GM23338 (cell line): ENCODE measurements at regions not wholly inside any gene's neighbourhood (a gene's known extent, or its start where the extent isn't known, plus 50 kb on each side); places are given as distances from the start of the nearest gene placed in this dataset.

Source experiments
- ATAC-seq: fragments of 200-7000 bp; cut with Tn5 transposase; 3 replicates; pipeline ENCODE4 v1.9.1; 2020
- DNase-seq: peaks from one replicate; pipeline ENCODE4 v3.0.0-alpha.2; 2015; ENCODE audit warnings: low spot score
- H2AFZ ChIP-seq: fragments of 200-600 bp; sonication (generic); 2 replicates; pipeline ENCODE4 v1.8.0; 2016; ENCODE audit warnings: antibody characterized with exemption, mild to moderate bottlenecking, moderate library complexity
- H3F3A ChIP-seq: fragments of 200-600 bp; sonication (generic); replicated peaks from 2 replicates; pipeline ENCODE4 v1.8.0; 2017; ENCODE audit warnings: antibody characterized with exemption, mixed run types, low read depth
- H3K27ac ChIP-seq: fragments of 200-600 bp; sonication (generic); 2 replicates; pipeline ENCODE4 v1.6.1; 2016; ENCODE audit warnings: low read depth
- H3K27me3 ChIP-seq: fragments of 200-600 bp; sonication (generic); 2 replicates; pipeline ENCODE4 v1.8.0; 2016; ENCODE audit warnings: mild to moderate bottlenecking, mixed run types, moderate library complexity; ENCODE audit not compliant: insufficient read depth
- H3K36me3 ChIP-seq: fragments of 200-600 bp; sonication (generic); 2 replicates; pipeline ENCODE4 v1.8.0; 2016; ENCODE audit warnings: mild to moderate bottlenecking; ENCODE audit not compliant: insufficient read depth
- H3K4me1 ChIP-seq: fragments of 200-600 bp; sonication (generic); 2 replicates; pipeline ENCODE4 v1.8.0; 2016; ENCODE audit warnings: mild to moderate bottlenecking, moderate library complexity; ENCODE audit not compliant: insufficient read depth
- H3K4me2 ChIP-seq: fragments of 200-600 bp; sonication (generic); 2 replicates; pipeline ENCODE4 v1.7.1; 2017; ENCODE audit warnings: mixed run types
- H3K4me3 ChIP-seq: fragments of 200-600 bp; sonication (generic); 2 replicates; pipeline ENCODE4 v1.6.1; 2016; ENCODE audit warnings: mixed run types
- H3K79me2 ChIP-seq: fragments of 200-600 bp; sonication (generic); replicated peaks from 2 replicates; pipeline ENCODE4 v1.8.0; 2017; ENCODE audit warnings: mild to moderate bottlenecking; ENCODE audit not compliant: insufficient read depth
- H3K9me2 ChIP-seq: fragments of 200-600 bp; sonication (generic); 2 replicates; pipeline ENCODE4 v1.8.0; 2017; ENCODE audit not compliant: insufficient read depth
- H4K20me1 ChIP-seq: fragments of 200-600 bp; sonication (generic); replicated peaks from 2 replicates; pipeline ENCODE4 v1.8.0; 2017; ENCODE audit warnings: mild to moderate bottlenecking; ENCODE audit not compliant: insufficient read depth
- H3K27ac Mint-ChIP-seq: 2 replicates; pipeline ENCODE4 v1.8.0; 2020; ENCODE audit warnings: inconsistent platforms, mild to moderate bottlenecking, moderate library complexity, mixed read lengths
- H3K27me3 Mint-ChIP-seq: 3 replicates; pipeline ENCODE4 v1.8.0; 2022; ENCODE audit warnings: low read depth, mild to moderate bottlenecking, moderate library complexity, mixed read lengths, inconsistent platforms; ENCODE audit not compliant: insufficient read depth, poor library complexity
- H3K36me3 Mint-ChIP-seq: 3 replicates; pipeline ENCODE4 v1.8.0; 2021; ENCODE audit warnings: low read depth, mild to moderate bottlenecking, inconsistent platforms, moderate library complexity, mixed read lengths
- H3K4me1 Mint-ChIP-seq: 3 replicates; pipeline ENCODE4 v1.8.0; 2020; ENCODE audit warnings: mild to moderate bottlenecking, inconsistent platforms, mixed read lengths
- H3K4me3 Mint-ChIP-seq: 3 replicates; pipeline ENCODE4 v1.8.0; 2021; ENCODE audit warnings: moderate library complexity, mild to moderate bottlenecking, inconsistent platforms, mixed read lengths
- H3K9me3 Mint-ChIP-seq: 3 replicates; pipeline ENCODE4 v1.8.0; 2020; ENCODE audit warnings: moderate library complexity, mild to moderate bottlenecking, inconsistent platforms, mixed read lengths
- EZH2 ChIP-seq: fragments of 200-600 bp; sonication (generic); IDR thresholded peaks from one replicate; pipeline ENCODE4 v1.8.0; 2017; ENCODE audit warnings: antibody characterized with exemption, mild to moderate bottlenecking, low read depth; ENCODE audit not compliant: unreplicated experiment
- JUNB ChIP-seq: IDR thresholded peaks from one replicate; pipeline ENCODE4 v1.6.1; 2016; ENCODE audit warnings: antibody characterized with exemption; ENCODE audit not compliant: unreplicated experiment
- NANOG ChIP-seq: IDR thresholded peaks from 2 replicates; pipeline ENCODE4 v1.6.1; 2016; ENCODE audit warnings: antibody characterized with exemption, borderline replicate concordance
- ZNF462 ChIP-seq: fragments of 250-450 bp; sonication (Bioruptor Pico); IDR thresholded peaks from 2 replicates; pipeline ENCODE4 v1.5.0; 2020; ENCODE audit warnings: mild to moderate bottlenecking, moderate library complexity
- TF ChIP-seq, protein P1 (sequence below): IDR thresholded peaks from one replicate; pipeline ENCODE4 v1.6.1; 2018; ENCODE audit warnings: antibody characterized with exemption; ENCODE audit not compliant: unreplicated experiment

GRCh38 chr1:14220324-14220723, 378.2 kb upstream of the KAZN start:
- Histone ChIP-seq H3K4me1 (no peaks in the 10 kb centered on the region), H3K36me3 (peaks cover 2% of the 10 kb centered on the region; the same call in 1 of the 2 replicates), H3K4me2 (no peak overlapping the region), H3K27me3 (no peaks in the 10 kb centered on the region), H3F3A (no peaks in the 10 kb centered on the region), H4K20me1 (no peaks in the 10 kb centered on the region), H2AFZ (no peak overlapping the region; the same call in 1 of the 2 replicates), H3K79me2 (no peaks in the 10 kb centered on the region), H3K4me3 (no peak overlapping the region), H3K9me2 (peaks cover 12% of the 10 kb centered on the region), H3K27ac (no peak overlapping the region)
- no peak overlapping the region for H3K27ac Mint-ChIP-seq
- ATAC-seq (no peak), DNase-seq (no peak)
- peaks cover 4% of the 10 kb centered on the region for H3K27me3 Mint-ChIP-seq
- peaks cover 11% of the 10 kb centered on the region for H3K36me3 Mint-ChIP-seq
- H3K4me3 Mint-ChIP-seq: no peak overlapping the region
- no peaks in the 10 kb centered on the region for H3K4me1 Mint-ChIP-seq
- H3K9me3 Mint-ChIP-seq: peaks cover 20% of the 10 kb centered on the region
- TF ChIP-seq NANOG: no peak
- TF ChIP-seq JUNB: no peak

DNA sequence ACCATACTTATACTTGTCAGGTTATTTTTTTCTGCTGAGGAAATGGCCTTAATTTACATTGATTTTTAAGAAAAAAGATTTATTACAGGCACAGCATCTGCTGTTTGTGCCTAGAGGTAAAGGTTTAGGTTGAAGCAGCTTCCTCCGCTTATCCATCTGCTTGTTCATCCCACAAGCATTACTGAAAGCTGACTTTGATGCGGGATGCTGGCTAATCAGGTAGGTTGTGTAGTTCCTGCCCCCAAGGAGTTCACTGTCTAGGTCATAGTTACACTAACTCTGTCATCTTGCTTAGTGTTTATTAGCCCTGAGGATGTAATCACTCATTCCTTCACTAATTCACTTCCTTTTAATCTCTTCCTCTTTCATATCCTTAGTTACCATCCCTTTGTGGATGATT, 377.7 kb upstream of the KAZN start:
- H3K4me1 Mint-ChIP-seq: no peaks in the 10 kb centered on the region
- H3K4me3 ChIP-seq: no peak overlapping the region
- H3K27me3 Mint-ChIP-seq: peaks cover 4% of the 10 kb centered on the region
- no peaks in the 10 kb centered on the region for H3K79me2 ChIP-seq
- no peak for ATAC-seq
- H2AFZ ChIP-seq: no peak overlapping the region; the same call in 1 of the 2 replicates
- peaks cover 2% of the 10 kb centered on the region; the same call in 1 of the 2 replicates for H3K36me3 ChIP-seq
- H3F3A ChIP-seq: no peaks in the 10 kb centered on the region
- TF ChIP-seq JUNB (no peak), NANOG (no peak), ZNF462 (CRISPR knock-in tag) (no peak), EZH2 (no peak)
- TF ChIP-seq, protein P1, sequence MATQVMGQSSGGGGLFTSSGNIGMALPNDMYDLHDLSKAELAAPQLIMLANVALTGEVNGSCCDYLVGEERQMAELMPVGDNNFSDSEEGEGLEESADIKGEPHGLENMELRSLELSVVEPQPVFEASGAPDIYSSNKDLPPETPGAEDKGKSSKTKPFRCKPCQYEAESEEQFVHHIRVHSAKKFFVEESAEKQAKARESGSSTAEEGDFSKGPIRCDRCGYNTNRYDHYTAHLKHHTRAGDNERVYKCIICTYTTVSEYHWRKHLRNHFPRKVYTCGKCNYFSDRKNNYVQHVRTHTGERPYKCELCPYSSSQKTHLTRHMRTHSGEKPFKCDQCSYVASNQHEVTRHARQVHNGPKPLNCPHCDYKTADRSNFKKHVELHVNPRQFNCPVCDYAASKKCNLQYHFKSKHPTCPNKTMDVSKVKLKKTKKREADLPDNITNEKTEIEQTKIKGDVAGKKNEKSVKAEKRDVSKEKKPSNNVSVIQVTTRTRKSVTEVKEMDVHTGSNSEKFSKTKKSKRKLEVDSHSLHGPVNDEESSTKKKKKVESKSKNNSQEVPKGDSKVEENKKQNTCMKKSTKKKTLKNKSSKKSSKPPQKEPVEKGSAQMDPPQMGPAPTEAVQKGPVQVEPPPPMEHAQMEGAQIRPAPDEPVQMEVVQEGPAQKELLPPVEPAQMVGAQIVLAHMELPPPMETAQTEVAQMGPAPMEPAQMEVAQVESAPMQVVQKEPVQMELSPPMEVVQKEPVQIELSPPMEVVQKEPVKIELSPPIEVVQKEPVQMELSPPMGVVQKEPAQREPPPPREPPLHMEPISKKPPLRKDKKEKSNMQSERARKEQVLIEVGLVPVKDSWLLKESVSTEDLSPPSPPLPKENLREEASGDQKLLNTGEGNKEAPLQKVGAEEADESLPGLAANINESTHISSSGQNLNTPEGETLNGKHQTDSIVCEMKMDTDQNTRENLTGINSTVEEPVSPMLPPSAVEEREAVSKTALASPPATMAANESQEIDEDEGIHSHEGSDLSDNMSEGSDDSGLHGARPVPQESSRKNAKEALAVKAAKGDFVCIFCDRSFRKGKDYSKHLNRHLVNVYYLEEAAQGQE: no peak
- peaks cover 11% of the 10 kb centered on the region for H3K36me3 Mint-ChIP-seq
- H3K9me3 Mint-ChIP-seq: peaks cover 21% of the 10 kb centered on the region
- no peak overlapping the region for H3K4me2 ChIP-seq
- H3K4me1 ChIP-seq: no peaks in the 10 kb centered on the region
- no peak overlapping the region for H3K4me3 Mint-ChIP-seq
- H4K20me1 ChIP-seq: no peaks in the 10 kb centered on the region
- H3K27ac ChIP-seq: no peak overlapping the region
- DNase-seq: no peak
- peaks cover 12% of the 10 kb centered on the region for H3K9me2 ChIP-seq
- no peaks in the 10 kb centered on the region for H3K27me3 ChIP-seq
- no peak overlapping the region for H3K27ac Mint-ChIP-seq
